HG02840 (cell line): ENCODE measurements at regions not wholly inside any gene's neighbourhood (a gene's known extent, or its start where the extent isn't known, plus 50 kb on each side); places are given as distances from the start of the nearest gene placed in this dataset.
"Not testable (repeated sequence)": the region's sequence is repeated elsewhere in the genome, so short reads cannot be mapped to it uniquely, and the experiment has no call there.

Experiments used
- ATAC-seq: cut with Tn5 transposase; IDR thresholded peaks from one replicate; pipeline ENCODE4 v1.9.1; 2021; ENCODE audit warnings: mild to moderate bottlenecking, moderate library complexity, moderate number of reproducible peaks; ENCODE audit not compliant: unreplicated experiment, low FRiP score

DNA sequence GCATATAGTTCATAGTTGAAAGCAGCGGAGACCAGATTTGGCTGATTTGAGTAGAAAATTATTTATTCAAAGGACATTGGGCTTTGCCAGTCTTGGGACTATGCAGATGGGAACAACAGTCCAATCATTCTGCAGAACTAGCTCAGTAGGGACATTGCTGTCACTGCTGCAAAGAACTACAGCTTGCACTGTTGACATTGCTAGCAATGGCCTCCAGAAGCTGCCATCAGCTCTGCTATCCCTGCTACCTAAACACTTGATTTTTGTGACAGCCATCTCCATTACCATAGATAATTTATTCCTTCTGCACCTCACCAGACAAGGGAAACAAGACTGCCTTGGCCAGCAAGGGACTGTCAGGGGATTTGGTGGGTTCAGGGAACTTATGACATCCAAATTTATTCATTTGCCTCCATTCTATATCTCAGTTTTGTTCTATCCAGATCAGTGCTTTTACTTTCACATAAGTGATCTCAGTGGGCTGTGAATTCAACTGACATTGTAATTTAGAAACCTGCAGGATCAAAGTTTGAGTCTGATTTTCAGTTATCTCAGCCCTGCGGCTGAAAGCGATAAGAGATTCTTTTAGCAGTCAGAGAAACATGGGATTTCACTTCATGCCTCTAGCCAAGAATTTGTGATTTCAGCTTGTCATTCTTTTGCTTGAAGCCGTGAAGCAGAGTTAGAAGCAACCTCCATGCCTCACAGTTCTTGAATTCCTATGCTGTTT, 136.7 kb upstream of the FBXO33 start:
- no peak for ATAC-seq

DNA sequence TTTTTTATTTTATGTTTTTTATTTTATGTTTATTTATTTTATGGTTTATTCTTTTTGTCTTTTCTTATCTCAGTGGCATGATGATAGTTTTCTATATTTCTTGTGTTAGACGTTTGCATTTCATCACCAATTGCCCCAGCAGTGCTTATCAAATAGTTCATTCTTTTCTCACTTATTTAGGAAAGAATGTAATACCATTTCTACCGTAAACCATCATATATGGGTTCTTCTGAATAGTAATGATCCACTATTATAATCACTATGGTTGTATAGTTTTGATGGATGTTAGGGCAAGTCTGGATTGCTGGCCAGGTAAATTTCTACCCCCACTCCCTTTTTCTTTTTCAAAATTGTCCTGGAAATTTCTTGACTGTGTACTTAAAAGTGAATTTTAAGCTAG, 134.6 kb upstream of the FBXO33 start:
- ATAC-seq: no peak

DNA sequence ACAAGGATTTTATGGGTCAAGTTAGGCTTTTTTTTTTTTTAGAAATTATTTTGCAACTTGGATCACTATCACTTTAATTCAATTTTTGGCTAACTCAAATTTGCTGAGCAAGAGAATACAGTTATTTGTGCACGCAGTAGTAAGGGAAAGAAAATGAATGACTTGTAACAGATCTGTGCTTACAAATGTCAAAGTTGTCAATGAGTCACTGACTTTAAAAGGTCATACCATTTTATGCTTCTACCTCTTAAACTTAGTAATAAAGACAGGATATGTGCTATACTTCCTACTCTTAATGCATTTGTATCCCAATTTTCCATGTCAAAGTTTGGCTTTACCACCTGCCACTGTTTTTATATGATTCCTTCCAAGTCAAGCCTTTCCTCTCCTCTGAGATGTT, 131.1 kb upstream of the FBXO33 start:
- no peak for ATAC-seq

DNA sequence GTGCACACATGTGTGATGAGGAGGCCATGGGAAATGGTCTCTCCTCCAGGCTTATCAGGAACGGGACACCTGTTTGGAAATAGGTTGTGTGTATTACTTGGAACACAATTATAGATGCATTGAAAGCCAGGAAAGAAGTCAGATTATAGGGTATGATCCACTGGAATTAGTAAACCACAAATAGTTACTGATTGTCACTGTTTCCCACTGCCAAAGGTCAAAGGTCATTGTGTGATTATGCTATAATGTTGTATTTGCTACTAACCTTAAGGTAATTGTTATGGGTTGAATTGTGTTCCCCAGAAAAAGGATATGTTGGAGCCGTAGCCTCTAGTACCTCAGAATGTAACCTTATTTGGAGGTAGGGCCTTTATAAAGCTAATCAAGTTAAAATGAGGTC, 129.9 kb upstream of the FBXO33 start:
- no peak for ATAC-seq

DNA sequence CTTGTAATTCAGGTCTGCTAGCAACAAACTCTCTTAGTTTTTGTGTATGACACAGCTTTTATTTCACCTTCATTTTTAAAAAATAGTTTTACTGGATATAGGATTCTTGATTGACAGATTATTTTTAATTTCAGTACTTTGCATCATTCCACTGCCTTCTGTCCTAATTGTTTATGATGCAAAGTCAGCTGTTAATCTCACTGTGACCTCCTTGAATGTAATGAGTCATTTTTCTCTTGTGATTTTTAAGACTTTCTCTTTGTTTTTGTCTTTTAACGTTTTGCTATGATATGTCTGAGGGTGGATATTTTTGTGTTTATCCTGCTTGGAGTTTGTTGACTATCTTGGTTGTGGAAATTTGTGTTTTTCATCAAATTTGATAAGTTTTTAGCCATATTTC, 126.3 kb upstream of the FBXO33 start:
- ATAC-seq: no peak

DNA sequence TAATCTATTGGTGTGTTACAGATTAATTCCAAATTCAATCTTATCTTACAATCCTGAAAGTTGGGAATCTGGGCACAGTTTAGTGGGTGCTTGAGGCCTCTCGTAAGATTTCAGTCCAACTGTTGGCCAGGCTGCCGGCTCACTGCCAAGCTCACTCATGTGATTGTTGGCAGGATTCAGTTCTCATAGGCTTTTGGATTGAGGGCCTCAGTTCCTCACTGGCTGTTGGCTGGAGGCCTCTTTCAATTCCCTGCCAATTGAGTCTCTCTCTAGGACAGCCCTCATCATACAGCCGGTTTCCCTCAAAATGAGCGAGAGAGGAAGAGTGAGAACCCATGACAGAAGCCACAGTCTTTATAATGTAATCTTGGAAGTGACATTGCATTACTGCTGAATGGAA, 123.5 kb upstream of the FBXO33 start:
- ATAC-seq: no peak

DNA sequence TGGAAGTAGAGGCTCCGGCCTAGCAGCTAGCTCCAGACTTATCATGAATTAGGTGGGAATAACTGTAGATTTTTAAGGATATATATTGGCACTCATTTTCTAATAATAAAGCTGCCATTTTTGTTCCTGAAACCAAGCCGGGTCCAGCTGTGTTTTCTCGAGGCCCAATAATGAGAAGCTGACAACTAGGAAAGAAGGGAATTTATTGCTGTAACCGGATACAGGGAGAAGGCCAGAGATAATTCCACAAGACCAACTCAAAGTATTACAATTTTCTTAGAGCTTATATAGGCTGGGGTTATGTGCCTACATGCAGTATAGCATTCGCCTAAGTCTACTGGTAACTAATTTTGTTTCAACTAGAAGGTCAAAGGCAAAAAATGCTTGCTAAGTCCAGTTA, 122.3 kb upstream of the FBXO33 start:
- no peak for ATAC-seq

DNA sequence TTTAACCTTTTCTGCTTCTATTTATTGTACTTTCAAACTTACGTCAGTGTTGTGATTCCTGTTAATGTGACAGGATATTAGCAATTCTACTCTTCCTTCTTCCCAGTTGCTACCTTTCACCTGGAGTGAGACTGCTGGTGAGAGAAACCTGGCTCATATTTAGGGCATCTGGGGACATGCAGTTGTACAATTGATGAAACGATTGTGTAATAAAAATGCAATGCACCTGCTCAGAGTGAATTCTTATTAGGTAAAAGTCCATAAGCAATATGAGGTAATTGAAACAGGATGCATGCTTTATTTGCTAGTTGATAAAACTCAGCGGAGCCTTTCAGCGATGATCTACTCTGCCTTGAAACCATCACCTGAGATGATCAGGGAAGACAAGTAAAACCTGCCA, 116.1 kb upstream of the FBXO33 start:
- ATAC-seq: no peak

DNA sequence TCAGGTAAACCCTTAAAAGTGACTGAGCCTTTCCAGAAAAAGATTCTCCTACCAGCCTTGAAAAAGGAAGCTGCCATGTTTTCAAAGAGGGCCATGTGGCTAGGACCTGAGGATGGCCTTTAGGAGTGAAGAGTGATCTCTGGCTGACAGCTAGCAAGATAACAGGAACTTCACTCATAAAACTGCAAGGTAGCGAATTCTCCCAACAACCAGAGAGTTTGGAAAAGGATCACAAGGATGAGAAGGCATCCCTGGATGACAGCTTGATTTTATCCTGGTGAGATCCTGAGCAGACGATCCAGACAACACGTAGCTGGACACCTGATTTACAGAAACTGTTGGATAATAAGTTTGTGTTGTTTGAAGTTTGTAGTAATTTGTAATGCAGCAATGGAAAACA, 115.6 kb upstream of the FBXO33 start:
- no peak for ATAC-seq

DNA sequence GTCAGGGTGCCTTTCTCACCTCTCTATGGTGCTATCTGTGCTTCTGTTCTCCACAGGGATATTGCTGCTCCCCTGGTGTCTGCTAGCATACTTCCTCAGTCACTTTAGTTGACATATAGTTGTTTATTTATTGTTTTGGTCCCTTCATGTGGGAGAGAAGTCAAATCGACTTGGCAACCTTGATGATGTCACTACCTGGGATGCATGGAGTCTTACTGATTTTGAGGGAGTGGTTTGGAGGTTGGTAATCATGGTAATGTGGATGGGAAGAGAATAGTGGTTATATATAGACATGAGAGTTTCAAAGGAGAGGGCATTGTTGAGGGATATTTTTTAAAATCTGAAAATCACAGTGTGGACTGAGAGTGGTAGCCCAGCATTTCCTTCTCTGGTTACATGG, 73.6 kb upstream of the FBXO33 start:
- ATAC-seq: no peak

DNA sequence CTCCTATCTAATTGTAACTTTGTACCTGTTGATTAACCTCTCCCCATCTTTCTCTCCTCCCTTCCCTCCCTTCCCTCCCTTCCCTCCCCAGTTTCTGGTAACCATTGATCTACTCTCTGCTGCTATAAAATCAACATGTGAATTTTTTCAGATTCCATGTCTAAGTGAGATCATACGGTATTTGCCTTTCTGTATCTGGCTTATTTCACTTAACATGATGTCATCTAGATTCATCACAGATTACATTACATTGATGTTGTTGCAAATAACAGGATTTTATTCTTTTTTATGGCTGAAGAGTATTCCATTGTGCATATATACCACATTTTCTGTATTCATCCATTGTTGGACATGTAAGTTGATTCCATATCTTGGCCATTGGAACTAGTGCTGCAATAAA, 68.0 kb upstream of the FBXO33 start:
- ATAC-seq: no peak

DNA sequence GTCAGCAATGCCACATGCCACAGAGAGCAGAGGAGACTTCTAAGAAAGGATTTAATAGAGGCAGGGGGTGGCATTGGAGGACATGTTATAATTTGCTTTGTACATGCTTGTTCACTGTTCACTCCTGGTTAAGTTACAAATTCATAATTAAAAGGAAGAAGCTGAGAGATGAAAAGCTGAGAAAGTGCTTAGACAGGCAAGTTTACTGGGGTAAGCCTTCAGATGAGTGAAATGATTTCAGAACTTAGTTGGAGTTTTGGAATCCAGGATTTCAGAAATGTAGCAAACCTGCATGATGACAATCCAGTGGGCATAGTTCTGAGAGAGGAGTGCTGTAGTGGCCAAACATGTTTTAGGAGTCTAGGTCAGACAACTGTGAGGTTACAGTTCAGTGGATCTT, 67.3 kb upstream of the FBXO33 start:
- ATAC-seq: no peak

DNA sequence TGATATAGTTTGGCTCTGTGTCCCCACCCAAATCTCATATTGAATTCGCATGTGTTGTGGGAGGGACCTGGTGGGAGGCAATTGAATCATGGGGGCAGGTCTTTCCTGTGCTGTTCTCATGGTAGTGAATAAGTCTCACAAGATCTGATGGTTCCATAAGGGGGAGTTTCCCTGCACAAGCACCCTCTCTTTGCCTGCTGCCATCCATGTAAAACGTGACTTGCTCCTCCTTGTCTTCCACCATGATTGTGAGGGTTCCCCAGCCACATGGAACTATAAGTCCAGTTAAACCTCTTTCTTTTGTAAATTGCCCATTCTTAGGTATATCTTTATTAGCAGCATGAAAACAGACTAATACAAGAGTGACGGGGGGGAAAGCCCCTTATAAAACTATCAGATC, 65.4 kb upstream of the FBXO33 start:
- ATAC-seq: not testable (repeated sequence)

DNA sequence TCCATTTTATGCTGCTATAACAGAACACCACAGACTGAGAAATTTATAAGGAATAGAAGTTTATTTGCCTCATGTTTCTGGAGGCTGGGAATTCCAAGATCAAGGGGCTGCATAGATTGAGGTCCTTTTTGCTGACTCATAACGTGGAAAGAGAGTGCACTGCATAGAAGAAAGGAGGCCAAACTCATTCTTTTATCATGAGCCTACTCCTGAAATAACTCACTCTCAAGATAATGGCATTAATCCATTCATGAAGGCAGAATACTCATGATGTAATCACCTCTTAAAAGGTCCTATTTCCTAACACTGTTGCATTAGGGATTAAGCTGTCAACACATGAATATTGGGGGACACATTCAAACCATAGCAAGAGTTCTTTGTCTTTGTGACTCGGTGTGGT, 60.0 kb upstream of the FBXO33 start:
- no peak for ATAC-seq

DNA sequence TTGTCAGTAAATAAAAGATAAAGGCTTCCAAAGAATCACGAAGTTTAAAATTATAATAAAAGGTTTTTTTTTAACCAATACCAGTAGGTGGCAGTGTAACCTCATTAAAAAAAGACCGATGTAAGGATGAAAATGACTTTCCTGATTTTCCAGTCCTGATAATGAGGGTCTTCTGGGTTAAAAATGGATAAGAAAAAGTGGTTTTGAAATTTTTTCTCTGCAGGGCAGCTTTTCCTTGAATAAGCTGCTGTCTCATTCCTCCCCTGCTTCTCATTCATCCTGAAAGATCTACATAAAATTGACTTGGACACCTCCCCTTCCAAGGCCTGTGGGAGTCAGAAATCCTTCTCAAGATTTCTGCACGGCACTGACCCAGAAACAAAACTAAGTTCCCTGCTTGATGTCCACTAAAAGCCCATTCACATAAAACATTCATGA, 58.9 kb upstream of the FBXO33 start:
- no peak for ATAC-seq

DNA sequence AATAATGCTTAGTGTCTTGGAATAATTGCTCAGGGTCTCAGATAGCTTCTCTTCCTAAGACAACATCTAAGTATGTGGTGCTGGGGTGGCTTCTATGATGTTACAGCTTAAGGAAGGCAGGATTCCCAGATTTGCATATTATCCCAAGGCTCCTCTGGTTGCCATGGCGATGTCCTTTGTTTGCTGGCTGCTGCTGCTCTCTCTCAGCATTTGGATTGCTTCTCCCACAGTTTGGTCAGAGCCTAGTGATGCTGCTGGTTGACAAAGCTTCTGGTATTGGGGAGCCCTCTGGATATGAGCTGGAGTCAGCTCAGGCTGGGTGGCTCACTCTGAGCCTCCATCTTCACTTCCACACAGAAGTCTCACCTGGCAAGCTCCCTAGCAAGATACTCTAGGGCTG, 56.4 kb upstream of the FBXO33 start:
- no peak for ATAC-seq

DNA sequence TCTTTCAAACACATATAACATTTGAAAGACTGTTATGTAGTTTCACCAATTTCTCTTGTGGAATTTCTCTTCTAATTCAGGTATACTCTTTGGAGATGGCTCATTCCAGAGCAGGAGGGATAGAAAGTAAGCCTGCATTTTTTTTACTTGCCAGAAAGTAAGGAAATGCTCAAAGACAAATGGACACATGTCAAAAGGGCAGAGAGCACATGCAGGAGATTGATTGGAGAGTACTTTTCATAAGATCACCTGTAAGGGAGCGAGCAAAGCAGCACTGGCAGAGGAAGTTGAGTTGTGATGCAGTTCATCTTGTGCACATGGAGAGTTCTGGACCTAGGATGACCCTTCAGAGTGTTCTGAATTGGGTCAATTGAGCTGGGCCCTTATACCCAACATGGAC, 51.4 kb upstream of the FBXO33 start:
- ATAC-seq: no peak
